ENCODE measurements at regions not wholly inside any gene's neighbourhood (a gene's known extent, or its start where the extent isn't known, plus 50 kb on each side); places are given as distances from the start of the nearest gene placed in this dataset.

- Histone ChIP-seq H3K9me3 (peaks cover 0 to 4% (median 0%) of the 10 kb centered on the region in 11 donors), H3K27ac (no peak overlapping the region), H3K36me3 (no peaks in the 10 kb centered on the region), H3K27me3 (no peaks in the 10 kb centered on the region), H3K4me3 (no peak overlapping the region), H3K4me1 (no peaks in the 10 kb centered on the region)
- intact Hi-C loops (cut with DNase I) = no loop called here
- WGBS, 2 donors = 92 to 93% methylated on average over 4 of the region's 4 CpGs
- TF ChIP-seq, protein P1, sequence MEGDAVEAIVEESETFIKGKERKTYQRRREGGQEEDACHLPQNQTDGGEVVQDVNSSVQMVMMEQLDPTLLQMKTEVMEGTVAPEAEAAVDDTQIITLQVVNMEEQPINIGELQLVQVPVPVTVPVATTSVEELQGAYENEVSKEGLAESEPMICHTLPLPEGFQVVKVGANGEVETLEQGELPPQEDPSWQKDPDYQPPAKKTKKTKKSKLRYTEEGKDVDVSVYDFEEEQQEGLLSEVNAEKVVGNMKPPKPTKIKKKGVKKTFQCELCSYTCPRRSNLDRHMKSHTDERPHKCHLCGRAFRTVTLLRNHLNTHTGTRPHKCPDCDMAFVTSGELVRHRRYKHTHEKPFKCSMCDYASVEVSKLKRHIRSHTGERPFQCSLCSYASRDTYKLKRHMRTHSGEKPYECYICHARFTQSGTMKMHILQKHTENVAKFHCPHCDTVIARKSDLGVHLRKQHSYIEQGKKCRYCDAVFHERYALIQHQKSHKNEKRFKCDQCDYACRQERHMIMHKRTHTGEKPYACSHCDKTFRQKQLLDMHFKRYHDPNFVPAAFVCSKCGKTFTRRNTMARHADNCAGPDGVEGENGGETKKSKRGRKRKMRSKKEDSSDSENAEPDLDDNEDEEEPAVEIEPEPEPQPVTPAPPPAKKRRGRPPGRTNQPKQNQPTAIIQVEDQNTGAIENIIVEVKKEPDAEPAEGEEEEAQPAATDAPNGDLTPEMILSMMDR (IDR thresholded peaks at IDR 0.05) = no peak
- DNase-seq (no peak), ATAC-seq (no peak)
Measured at GRCh38 chr2:51657849-51658248, 625.9 kb upstream of the NRXN1 start.

DNA sequence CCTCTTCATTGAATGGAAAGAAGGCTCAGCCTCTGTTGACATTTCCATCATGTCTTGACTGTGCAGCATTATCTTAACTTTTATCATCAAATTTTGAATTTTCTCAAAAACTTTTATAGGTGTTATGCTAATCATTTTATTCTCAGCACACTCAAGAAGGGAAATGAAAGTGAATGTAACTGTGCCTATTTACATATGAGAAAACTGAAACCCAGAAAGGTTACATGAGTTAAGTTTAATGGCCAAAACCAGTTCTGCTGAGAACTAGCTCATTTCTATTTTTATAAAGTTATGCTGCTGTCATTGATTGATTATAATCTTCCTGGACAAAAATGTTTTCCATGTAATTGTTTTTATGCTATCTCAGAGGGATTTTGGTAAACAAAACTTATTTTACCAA is 618.8 kb upstream of the NRXN1 start:
- ATAC-seq (no peak), DNase-seq (no peak)
- TF ChIP-seq, protein P1 (IDR thresholded peaks at IDR 0.05) = no peak
- H3K4me1 ChIP-seq = no peaks in the 10 kb centered on the region
- no peak overlapping the region for H3K27ac ChIP-seq
- no peak overlapping the region for H3K4me3 ChIP-seq
- no peaks in the 10 kb centered on the region for H3K9me3 ChIP-seq
- intact Hi-C loops (cut with DNase I) = no loop called here
- no peaks in the 10 kb centered on the region for H3K36me3 ChIP-seq
- H3K27me3 ChIP-seq = no peaks in the 10 kb centered on the region

- WGBS, 2 donors = 86 to 92% methylated on average over 1 of the region's 1 CpG
- intact Hi-C loops (cut with DNase I) = no loop called here
- Histone ChIP-seq H3K9me3 (no peaks in the 10 kb centered on the region), H3K4me1 (no peaks in the 10 kb centered on the region), H3K27ac (no peak overlapping the region), H3K36me3 (no peaks in the 10 kb centered on the region), H3K4me3 (no peak overlapping the region), H3K27me3 (no peaks in the 10 kb centered on the region)
- DNase-seq (no peak), ATAC-seq (no peak)
- TF ChIP-seq, protein P1 (IDR thresholded peaks at IDR 0.05) = no peak
Measured at GRCh38 chr2:51649366-51649765, 617.4 kb upstream of the NRXN1 start.

DNA sequence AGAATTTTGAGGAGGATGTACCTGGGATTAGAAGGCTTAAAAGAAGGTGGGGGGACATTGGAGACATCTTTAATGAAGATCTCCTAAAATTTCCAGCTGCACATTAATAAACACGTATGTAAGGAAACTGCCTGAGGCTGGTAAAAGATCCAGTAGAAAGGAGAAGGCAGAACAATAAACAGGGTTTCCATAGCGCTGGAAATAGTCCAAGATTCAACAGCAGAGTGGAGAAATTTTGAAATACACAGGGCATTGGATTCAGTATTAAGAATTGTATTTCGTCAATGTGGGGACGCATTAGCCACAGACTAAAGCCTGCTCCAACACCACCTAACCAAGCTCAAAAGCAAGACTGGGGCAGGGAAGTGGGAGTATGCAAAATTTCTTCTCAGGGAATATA is 606.9 kb upstream of the NRXN1 start:
- 66 to 79% methylated on average over 4 of the region's 4 CpGs for whole genome bisulfite sequencing, 2 donors
- TF ChIP-seq, protein P1 (IDR thresholded peaks at IDR 0.05) = no peak
- H3K4me1 ChIP-seq = no peaks in the 10 kb centered on the region
- H3K9me3 ChIP-seq = peaks cover 0 to 21% (median 8%) of the 10 kb centered on the region in 11 donors
- no peaks in the 10 kb centered on the region for H3K27me3 ChIP-seq
- H3K4me3 ChIP-seq = no peak overlapping the region
- ATAC-seq = no peak
- H3K27ac ChIP-seq = no peak overlapping the region
- intact Hi-C loops (cut with DNase I) = no loop called here
- H3K36me3 ChIP-seq = no peaks in the 10 kb centered on the region
- no peak for DNase-seq

DNA sequence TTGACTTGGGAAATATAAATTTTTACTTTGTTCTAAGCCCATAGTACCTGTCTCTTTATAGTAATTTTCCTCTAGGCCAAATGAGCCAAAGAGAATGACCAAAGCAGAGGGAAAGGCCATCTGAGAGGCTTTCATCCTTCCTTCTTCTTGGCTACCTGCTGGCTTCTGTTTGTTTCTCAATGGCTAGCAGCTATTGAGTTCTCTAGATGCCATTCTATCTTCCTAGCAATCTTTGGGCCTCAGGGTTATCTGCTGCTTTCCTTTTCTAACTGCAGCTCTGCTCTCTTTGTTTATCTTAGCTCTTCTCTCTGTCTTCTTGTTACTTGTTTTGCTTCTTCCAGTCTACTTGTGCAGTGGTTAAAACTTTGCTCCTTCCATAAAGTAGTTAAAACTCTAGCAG is 601.1 kb upstream of the NRXN1 start:
- TF ChIP-seq, protein P1 (IDR thresholded peaks at IDR 0.05) = no peak
- H3K4me1 ChIP-seq = no peaks in the 10 kb centered on the region
- no peaks in the 10 kb centered on the region for H3K36me3 ChIP-seq
- ATAC-seq = no peak
- H3K27me3 ChIP-seq = no peaks in the 10 kb centered on the region
- intact Hi-C loops (cut with DNase I) = no loop called here
- DNase-seq = no peak
- peaks cover 0 to 22% (median 0%) of the 10 kb centered on the region in 11 donors for H3K9me3 ChIP-seq
- no peak overlapping the region for H3K27ac ChIP-seq
- no peak overlapping the region for H3K4me3 ChIP-seq
